Omental fat pad (tissue), 3 donors: ENCODE measurements at regions not wholly inside any gene's neighbourhood (a gene's known extent, or its start where the extent isn't known, plus 50 kb on each side); places are given as distances from the start of the nearest gene placed in this dataset.

Experiments
- ATAC-seq: fragments of 150-250 bp; one replicate; pipeline ENCODE4 v1.9.1; 2016; ENCODE audit warnings: mild to moderate bottlenecking, moderate library complexity; ENCODE audit not compliant: low FRiP score
- DNase-seq: peaks from one replicate; pipeline ENCODE4 v3.0.0-alpha.2; 2019; ENCODE audit warnings: low spot score
- CTCF ChIP-seq, 3 donors: fragments of 450-650 bp; IDR thresholded peaks; one replicate each; pipeline ENCODE4 v1.5.1; 2016 to 2017; ENCODE audit warnings: antibody characterized with exemption in 3 of 3, mild to moderate bottlenecking in 3 of 3, moderate library complexity in 2 of 3

- no peak for DNase-seq
- no peak for ATAC-seq
- TF ChIP-seq CTCF (IDR thresholded peaks at IDR 0.05): no peak
Measured at GRCh38 chr14:50044042-50044651, 72.2 kb downstream of the VCPKMT start.

GRCh38 chr14:50045039-50045711 is 71.2 kb downstream of the VCPKMT start:
- ATAC-seq (peak; percentile 85), DNase-seq (peak; percentile 62)
- TF ChIP-seq CTCF (IDR thresholded peaks at IDR 0.05): no peak

- DNase-seq (no peak), ATAC-seq (no peak)
- TF ChIP-seq CTCF (IDR thresholded peaks at IDR 0.05): no peak
Measured at GRCh38 chr14:50045837-50046236, 70.5 kb downstream of the VCPKMT start.

GRCh38 chr14:50047274-50047676 is 69.1 kb downstream of the VCPKMT start:
- no peak for TF ChIP-seq CTCF (IDR thresholded peaks at IDR 0.05)
- DNase-seq: no peak
- ATAC-seq: no peak

GRCh38 chr14:50049093-50049492 is 67.3 kb downstream of the VCPKMT start:
- no peak for DNase-seq
- no peak for TF ChIP-seq CTCF (IDR thresholded peaks at IDR 0.05)

GRCh38 chr14:50049703-50050570 is 66.4 kb downstream of the VCPKMT start:
- DNase-seq (no peak), ATAC-seq (no peak)
- TF ChIP-seq CTCF (IDR thresholded peaks at IDR 0.05): no peak

More at GRCh38 chr14:50049093-50049492, 67.3 kb downstream of the VCPKMT start:
- ATAC-seq: no peak
